PC-3 (cell line): ENCODE measurements at regions not wholly inside any gene's neighbourhood (a gene's known extent, or its start where the extent isn't known, plus 50 kb on each side); places are given as distances from the start of the nearest gene placed in this dataset.

Source experiments
- EZH2 ChIP-seq: fragments of 300-600 bp; sonication (generic); IDR thresholded peaks from one replicate; pipeline ENCODE4 v1.6.1; 2017; ENCODE audit warnings: antibody characterized with exemption, mild to moderate bottlenecking, low read length; ENCODE audit not compliant: unreplicated experiment
- TF ChIP-seq, protein P1 (sequence below): fragments of 300-600 bp; sonication (generic); conservative IDR thresholded peaks from 2 replicates; pipeline ENCODE4 v1.5.1; 2017; ENCODE audit warnings: antibody characterized with exemption, low read depth, mild to moderate bottlenecking, low read length

DNA sequence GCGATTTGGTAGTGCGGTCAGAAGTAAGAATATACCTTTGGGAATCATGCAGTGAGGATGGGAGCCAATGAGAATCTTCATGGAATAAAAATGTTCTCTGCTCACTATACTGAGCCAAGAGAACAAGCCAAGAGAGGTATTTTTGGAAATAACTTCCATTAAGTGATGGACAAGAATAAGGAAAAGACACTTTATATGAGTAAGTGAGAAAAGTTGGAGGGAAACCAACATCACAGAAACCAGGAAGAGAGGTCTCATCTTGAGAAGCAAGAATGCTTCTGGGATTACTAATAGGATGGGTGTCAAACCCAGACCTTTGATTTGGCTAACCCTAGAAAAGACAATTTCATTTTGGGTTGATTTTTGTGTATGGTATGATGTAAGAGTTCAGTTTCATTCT, 181.2 kb upstream of the JAG1 start:
- TF ChIP-seq, protein P1, sequence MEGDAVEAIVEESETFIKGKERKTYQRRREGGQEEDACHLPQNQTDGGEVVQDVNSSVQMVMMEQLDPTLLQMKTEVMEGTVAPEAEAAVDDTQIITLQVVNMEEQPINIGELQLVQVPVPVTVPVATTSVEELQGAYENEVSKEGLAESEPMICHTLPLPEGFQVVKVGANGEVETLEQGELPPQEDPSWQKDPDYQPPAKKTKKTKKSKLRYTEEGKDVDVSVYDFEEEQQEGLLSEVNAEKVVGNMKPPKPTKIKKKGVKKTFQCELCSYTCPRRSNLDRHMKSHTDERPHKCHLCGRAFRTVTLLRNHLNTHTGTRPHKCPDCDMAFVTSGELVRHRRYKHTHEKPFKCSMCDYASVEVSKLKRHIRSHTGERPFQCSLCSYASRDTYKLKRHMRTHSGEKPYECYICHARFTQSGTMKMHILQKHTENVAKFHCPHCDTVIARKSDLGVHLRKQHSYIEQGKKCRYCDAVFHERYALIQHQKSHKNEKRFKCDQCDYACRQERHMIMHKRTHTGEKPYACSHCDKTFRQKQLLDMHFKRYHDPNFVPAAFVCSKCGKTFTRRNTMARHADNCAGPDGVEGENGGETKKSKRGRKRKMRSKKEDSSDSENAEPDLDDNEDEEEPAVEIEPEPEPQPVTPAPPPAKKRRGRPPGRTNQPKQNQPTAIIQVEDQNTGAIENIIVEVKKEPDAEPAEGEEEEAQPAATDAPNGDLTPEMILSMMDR: no peak
- TF ChIP-seq EZH2: no peak
